HCT116 (cell line): ENCODE measurements at regions not wholly inside any gene's neighbourhood (a gene's known extent, or its start where the extent isn't known, plus 50 kb on each side); places are given as distances from the start of the nearest gene placed in this dataset.

Source experiments
- CEBPB ChIP-seq: IDR thresholded peaks from 2 replicates; pipeline ENCODE4 v1.6.1; 2012; ENCODE audit warnings: low read depth
- EZH2 ChIP-seq: fragments of 200-600 bp; sonication (generic); IDR thresholded peaks from 2 replicates; pipeline ENCODE4 v1.6.1; 2017; ENCODE audit warnings: antibody characterized with exemption, mixed run types
- EZH2phosphoT487 ChIP-seq: fragments of 200-600 bp; IDR thresholded peaks from 2 replicates; pipeline ENCODE4 v1.6.1; 2018; ENCODE audit warnings: antibody characterized with exemption, borderline replicate concordance
- JUND ChIP-seq: IDR thresholded peaks from 2 replicates; pipeline ENCODE4 v1.6.1; 2012
- POLR2A ChIP-seq: IDR thresholded peaks from 2 replicates; pipeline ENCODE4 v1.7.0; 2011; ENCODE audit warnings: borderline replicate concordance; ENCODE audit not compliant: insufficient read depth, insufficient read length; ENCODE audit errors: extremely low read depth
- POLR2AphosphoS5 ChIP-seq: IDR thresholded peaks from 2 replicates; pipeline ENCODE4 v1.6.1; 2011; ENCODE audit warnings: mild to moderate bottlenecking, low read depth, low read length, moderate library complexity
- RAD21 ChIP-seq: IDR thresholded peaks from 2 replicates; pipeline ENCODE4 v1.6.1; 2012; ENCODE audit warnings: low read depth, mild to moderate bottlenecking
- SP1 ChIP-seq: IDR thresholded peaks from 2 replicates; pipeline ENCODE4 v1.6.1; 2012; ENCODE audit warnings: low read depth
- YY1 ChIP-seq: IDR thresholded peaks from 2 replicates; pipeline ENCODE4 v1.6.1; 2011; ENCODE audit warnings: low read length, low read depth, moderate library complexity, mild to moderate bottlenecking; ENCODE audit not compliant: insufficient replicate concordance; ENCODE audit errors: extremely low read depth
- TF ChIP-seq, protein P1 (sequence below), 3 experiments: fragments of 200-600 bp in 1 of 3; sonication (generic) in 1 of 3; IDR thresholded peaks in 2 of 3; conservative IDR thresholded peaks in 1 of 3; 2 replicates each; pipeline ENCODE4 v1.5.1; 2012 to 2017; ENCODE audit warnings: low read depth in 2 of 3, low read length in 2 of 3, antibody characterized with exemption in 1 of 3, borderline replicate concordance in 1 of 3, control low read depth in 1 of 3, mild to moderate bottlenecking in 1 of 3, mixed read lengths in 1 of 3, mixed run types in 1 of 3, moderate library complexity in 1 of 3; ENCODE audit not compliant: insufficient read depth in 1 of 3
- TF ChIP-seq, protein P2 (sequence below): IDR thresholded peaks from 2 replicates; pipeline ENCODE4 v1.6.1; 2012; ENCODE audit warnings: low read depth
- TF ChIP-seq, protein P3 (sequence below): IDR thresholded peaks from 2 replicates; pipeline ENCODE4 v1.6.1; 2012
- TF ChIP-seq, protein P4 (sequence below): IDR thresholded peaks from 2 replicates; pipeline ENCODE4 v1.6.1; 2012
- TF ChIP-seq, protein P5 (sequence below): IDR thresholded peaks from 2 replicates; pipeline ENCODE4 v1.6.1; 2011; ENCODE audit warnings: mild to moderate bottlenecking, low read length, moderate library complexity; ENCODE audit not compliant: insufficient replicate concordance; ENCODE audit errors: extremely low read depth

DNA sequence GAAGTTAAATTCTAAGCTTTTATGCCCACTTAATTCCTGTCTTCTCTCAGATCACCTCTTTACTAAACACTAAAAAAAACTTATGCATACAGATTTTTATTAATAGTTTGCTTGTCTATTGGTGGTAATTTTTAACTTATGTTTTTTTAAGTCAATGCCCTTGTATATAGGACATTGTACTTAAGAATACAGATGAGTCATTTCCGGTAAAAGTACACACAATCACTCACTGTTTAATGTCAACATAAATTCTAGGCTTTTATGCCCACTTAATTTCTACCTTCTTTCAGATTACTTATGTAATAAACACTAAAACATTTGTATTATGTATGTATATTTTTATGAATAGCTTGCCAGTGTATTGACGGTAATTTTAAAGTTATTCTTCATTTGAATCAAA lies 872.8 kb upstream of the CDH9 start:
- TF ChIP-seq, protein P1, sequence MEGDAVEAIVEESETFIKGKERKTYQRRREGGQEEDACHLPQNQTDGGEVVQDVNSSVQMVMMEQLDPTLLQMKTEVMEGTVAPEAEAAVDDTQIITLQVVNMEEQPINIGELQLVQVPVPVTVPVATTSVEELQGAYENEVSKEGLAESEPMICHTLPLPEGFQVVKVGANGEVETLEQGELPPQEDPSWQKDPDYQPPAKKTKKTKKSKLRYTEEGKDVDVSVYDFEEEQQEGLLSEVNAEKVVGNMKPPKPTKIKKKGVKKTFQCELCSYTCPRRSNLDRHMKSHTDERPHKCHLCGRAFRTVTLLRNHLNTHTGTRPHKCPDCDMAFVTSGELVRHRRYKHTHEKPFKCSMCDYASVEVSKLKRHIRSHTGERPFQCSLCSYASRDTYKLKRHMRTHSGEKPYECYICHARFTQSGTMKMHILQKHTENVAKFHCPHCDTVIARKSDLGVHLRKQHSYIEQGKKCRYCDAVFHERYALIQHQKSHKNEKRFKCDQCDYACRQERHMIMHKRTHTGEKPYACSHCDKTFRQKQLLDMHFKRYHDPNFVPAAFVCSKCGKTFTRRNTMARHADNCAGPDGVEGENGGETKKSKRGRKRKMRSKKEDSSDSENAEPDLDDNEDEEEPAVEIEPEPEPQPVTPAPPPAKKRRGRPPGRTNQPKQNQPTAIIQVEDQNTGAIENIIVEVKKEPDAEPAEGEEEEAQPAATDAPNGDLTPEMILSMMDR (IDR thresholded peaks at IDR 0.05 in 2 of 3, conservative IDR thresholded peaks at IDR 0.05 in 1 of 3; ENCODE audit: borderline replicate concordance in 1 of 3, insufficient read depth in 1 of 3, low read depth in 2 of 3, low read length in 2 of 3), result no peak
- TF ChIP-seq YY1, result no peak
- TF ChIP-seq CEBPB, result no peak
- TF ChIP-seq POLR2AphosphoS5, result no peak
- TF ChIP-seq RAD21, result no peak
- TF ChIP-seq JUND, result no peak
- TF ChIP-seq EZH2, result no peak
- TF ChIP-seq, protein P2, sequence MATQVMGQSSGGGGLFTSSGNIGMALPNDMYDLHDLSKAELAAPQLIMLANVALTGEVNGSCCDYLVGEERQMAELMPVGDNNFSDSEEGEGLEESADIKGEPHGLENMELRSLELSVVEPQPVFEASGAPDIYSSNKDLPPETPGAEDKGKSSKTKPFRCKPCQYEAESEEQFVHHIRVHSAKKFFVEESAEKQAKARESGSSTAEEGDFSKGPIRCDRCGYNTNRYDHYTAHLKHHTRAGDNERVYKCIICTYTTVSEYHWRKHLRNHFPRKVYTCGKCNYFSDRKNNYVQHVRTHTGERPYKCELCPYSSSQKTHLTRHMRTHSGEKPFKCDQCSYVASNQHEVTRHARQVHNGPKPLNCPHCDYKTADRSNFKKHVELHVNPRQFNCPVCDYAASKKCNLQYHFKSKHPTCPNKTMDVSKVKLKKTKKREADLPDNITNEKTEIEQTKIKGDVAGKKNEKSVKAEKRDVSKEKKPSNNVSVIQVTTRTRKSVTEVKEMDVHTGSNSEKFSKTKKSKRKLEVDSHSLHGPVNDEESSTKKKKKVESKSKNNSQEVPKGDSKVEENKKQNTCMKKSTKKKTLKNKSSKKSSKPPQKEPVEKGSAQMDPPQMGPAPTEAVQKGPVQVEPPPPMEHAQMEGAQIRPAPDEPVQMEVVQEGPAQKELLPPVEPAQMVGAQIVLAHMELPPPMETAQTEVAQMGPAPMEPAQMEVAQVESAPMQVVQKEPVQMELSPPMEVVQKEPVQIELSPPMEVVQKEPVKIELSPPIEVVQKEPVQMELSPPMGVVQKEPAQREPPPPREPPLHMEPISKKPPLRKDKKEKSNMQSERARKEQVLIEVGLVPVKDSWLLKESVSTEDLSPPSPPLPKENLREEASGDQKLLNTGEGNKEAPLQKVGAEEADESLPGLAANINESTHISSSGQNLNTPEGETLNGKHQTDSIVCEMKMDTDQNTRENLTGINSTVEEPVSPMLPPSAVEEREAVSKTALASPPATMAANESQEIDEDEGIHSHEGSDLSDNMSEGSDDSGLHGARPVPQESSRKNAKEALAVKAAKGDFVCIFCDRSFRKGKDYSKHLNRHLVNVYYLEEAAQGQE, result no peak
- TF ChIP-seq, protein P3, sequence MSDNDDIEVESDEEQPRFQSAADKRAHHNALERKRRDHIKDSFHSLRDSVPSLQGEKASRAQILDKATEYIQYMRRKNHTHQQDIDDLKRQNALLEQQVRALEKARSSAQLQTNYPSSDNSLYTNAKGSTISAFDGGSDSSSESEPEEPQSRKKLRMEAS, result no peak
- TF ChIP-seq, protein P4, sequence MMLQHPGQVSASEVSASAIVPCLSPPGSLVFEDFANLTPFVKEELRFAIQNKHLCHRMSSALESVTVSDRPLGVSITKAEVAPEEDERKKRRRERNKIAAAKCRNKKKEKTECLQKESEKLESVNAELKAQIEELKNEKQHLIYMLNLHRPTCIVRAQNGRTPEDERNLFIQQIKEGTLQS, result no peak
- TF ChIP-seq POLR2A, result no peak
- TF ChIP-seq, protein P5, sequence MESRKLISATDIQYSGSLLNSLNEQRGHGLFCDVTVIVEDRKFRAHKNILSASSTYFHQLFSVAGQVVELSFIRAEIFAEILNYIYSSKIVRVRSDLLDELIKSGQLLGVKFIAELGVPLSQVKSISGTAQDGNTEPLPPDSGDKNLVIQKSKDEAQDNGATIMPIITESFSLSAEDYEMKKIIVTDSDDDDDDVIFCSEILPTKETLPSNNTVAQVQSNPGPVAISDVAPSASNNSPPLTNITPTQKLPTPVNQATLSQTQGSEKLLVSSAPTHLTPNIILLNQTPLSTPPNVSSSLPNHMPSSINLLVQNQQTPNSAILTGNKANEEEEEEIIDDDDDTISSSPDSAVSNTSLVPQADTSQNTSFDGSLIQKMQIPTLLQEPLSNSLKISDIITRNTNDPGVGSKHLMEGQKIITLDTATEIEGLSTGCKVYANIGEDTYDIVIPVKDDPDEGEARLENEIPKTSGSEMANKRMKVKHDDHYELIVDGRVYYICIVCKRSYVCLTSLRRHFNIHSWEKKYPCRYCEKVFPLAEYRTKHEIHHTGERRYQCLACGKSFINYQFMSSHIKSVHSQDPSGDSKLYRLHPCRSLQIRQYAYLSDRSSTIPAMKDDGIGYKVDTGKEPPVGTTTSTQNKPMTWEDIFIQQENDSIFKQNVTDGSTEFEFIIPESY, result no peak
- TF ChIP-seq SP1, result no peak
- TF ChIP-seq EZH2phosphoT487, result no peak
